GM23248 (cell line): ENCODE measurements at regions not wholly inside any gene's neighbourhood (a gene's known extent, or its start where the extent isn't known, plus 50 kb on each side); places are given as distances from the start of the nearest gene placed in this dataset.
A peak's percentile ranks its signal among the peaks of the same experiment; 100 is the strongest.

ENCODE experiments used
- DNase-seq: peaks from one replicate; pipeline ENCODE4 v3.0.0-alpha.2; 2015
- H2AFZ ChIP-seq: fragments of 200-600 bp; sonication (generic); 2 replicates; pipeline ENCODE4 v1.6.1; 2016; ENCODE audit warnings: antibody characterized with exemption
- H3F3A ChIP-seq: fragments of 200-600 bp; sonication (generic); 2 replicates; pipeline ENCODE4 v1.6.1; 2016; ENCODE audit warnings: mild to moderate bottlenecking, antibody characterized with exemption, mixed run types; ENCODE audit not compliant: insufficient read depth
- H3K27ac ChIP-seq: fragments of 200-600 bp; sonication (generic); 2 replicates; pipeline ENCODE4 v1.5.1; 2016; ENCODE audit warnings: mild to moderate bottlenecking
- H3K27me3 ChIP-seq: fragments of 200-600 bp; sonication (generic); replicated peaks from 2 replicates; pipeline ENCODE4 v1.6.1; 2016; ENCODE audit warnings: mild to moderate bottlenecking; ENCODE audit not compliant: insufficient read depth
- H3K36me3 ChIP-seq: fragments of 200-600 bp; sonication (generic); 2 replicates; pipeline ENCODE4 v1.6.1; 2016; ENCODE audit warnings: low read depth, mild to moderate bottlenecking
- H3K4me1 ChIP-seq: fragments of 200-600 bp; sonication (generic); 2 replicates; pipeline ENCODE4 v1.6.1; 2016; ENCODE audit warnings: mild to moderate bottlenecking; ENCODE audit not compliant: insufficient read depth
- H3K4me2 ChIP-seq: fragments of 200-600 bp; sonication (generic); one replicate; pipeline ENCODE4 v1.6.1; 2016; ENCODE audit warnings: mild to moderate bottlenecking; ENCODE audit not compliant: unreplicated experiment
- H3K4me3 ChIP-seq: fragments of 200-600 bp; sonication (generic); 2 replicates; pipeline ENCODE4 v1.5.1; 2016; ENCODE audit warnings: mild to moderate bottlenecking
- H3K79me2 ChIP-seq: fragments of 200-600 bp; sonication (generic); 2 replicates; pipeline ENCODE4 v1.6.1; 2016; ENCODE audit warnings: mild to moderate bottlenecking; ENCODE audit not compliant: insufficient read depth
- H3K9ac ChIP-seq: fragments of 200-600 bp; sonication (generic); 2 replicates; pipeline ENCODE4 v1.6.1; 2016; ENCODE audit warnings: mild to moderate bottlenecking
- H3K9me2 ChIP-seq: fragments of 200-600 bp; sonication (generic); 2 replicates; pipeline ENCODE4 v1.6.1; 2016; ENCODE audit warnings: mixed run types, mild to moderate bottlenecking, moderate library complexity; ENCODE audit not compliant: insufficient read depth
- H3K9me3 ChIP-seq: fragments of 200-600 bp; sonication (generic); one replicate; pipeline ENCODE4 v1.6.1; 2017; ENCODE audit warnings: low read depth
- H4K20me1 ChIP-seq: fragments of 200-600 bp; sonication (generic); 2 replicates; pipeline ENCODE4 v1.6.0; 2016; ENCODE audit not compliant: insufficient read depth
- EZH2 ChIP-seq: fragments of 200-600 bp; sonication (generic); IDR thresholded peaks from 2 replicates; pipeline ENCODE4 v1.6.1; 2018; ENCODE audit warnings: antibody characterized with exemption, mild to moderate bottlenecking; ENCODE audit not compliant: insufficient read depth, poor library complexity, severe bottlenecking
- EZH2phosphoT487 ChIP-seq: fragments of 200-600 bp; sonication (generic); IDR thresholded peaks from 2 replicates; pipeline ENCODE4 v1.6.1; 2018; ENCODE audit warnings: antibody characterized with exemption, moderate library complexity, mild to moderate bottlenecking, low read depth; ENCODE audit not compliant: insufficient read depth
- WGBS, 2 experiments: methylation state at CpG; one replicate each; pipeline ENCODE4 v1.1.6; 2015 to 2017; ENCODE audit warnings: low lambda C conversion rate in 2 of 2, low coverage in 1 of 2; ENCODE audit errors: missing lambda C conversion rate in 2 of 2; 5-methylcytosine and 5-hydroxymethylcytosine counted together
- in situ Hi-C: fragments of 300-500 bp; cut with MboI; formaldehyde crosslinking; loops from 2 replicates; pipeline ENCODE4 v1.15.0; 2020

DNA sequence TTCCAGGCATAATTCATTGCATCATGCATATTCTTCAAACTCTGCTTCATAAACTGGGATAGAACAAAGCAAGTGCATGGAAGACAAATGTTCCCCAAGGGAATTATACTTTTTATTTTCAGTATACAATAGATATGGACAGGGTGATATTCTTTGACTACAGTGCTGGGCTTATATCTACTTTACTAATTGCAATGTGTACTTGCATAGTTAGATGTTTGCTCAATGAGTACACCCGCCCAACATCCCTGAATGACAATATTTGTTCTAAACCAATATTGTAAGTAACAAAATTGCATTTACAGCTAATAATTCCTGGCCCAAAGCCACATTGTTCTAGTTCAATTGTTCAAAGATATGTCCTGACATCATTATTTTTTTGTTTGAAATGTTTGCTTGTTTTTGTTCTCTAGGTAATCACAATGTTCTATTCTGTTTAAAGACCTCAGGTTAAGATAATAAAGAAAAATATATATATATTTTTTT is 171.4 kb downstream of the PTN start:
- in situ Hi-C loops, result no loop called here

GRCh38 chr7:137169282-137169698 is 174.2 kb downstream of the PTN start:
- Histone ChIP-seq H4K20me1 (no peaks in the 10 kb centered on the region), H3K36me3 (no peaks in the 10 kb centered on the region), H3K4me1 (no peaks in the 10 kb centered on the region; the same call in 1 of the 2 replicates), H2AFZ (peak overlapping the region; percentile 35), H3K9ac (no peak overlapping the region), H3K4me2 (no peak overlapping the region), H3K9me2 (no peaks in the 10 kb centered on the region), H3K4me3 (no peak overlapping the region), H3F3A (no peaks in the 10 kb centered on the region), H3K79me2 (no peaks in the 10 kb centered on the region), H3K9me3 (no peaks in the 10 kb centered on the region), H3K27me3 (no peaks in the 10 kb centered on the region), H3K27ac (no peak overlapping the region)
- in situ Hi-C loops, result loop anchor here (10.0 kb wide), 2 partner anchors 286 to 416 kb away; no protein-coding TSS in a partner anchor
- TF ChIP-seq EZH2, result no peak
- no peak for TF ChIP-seq EZH2phosphoT487
- peak; percentile 73 for DNase-seq
- WGBS, 2 experiments, result 21 to 23% methylated on average over 8 of the region's 8 CpGs

More for the DNA sequence above, 171.4 kb downstream of the PTN start:
- Histone ChIP-seq H3K27ac (no peak overlapping the region), H3K4me3 (no peak overlapping the region), H3K9me3 (no peaks in the 10 kb centered on the region), H3K4me1 (no peaks in the 10 kb centered on the region; the same call in 1 of the 2 replicates), H3K9me2 (no peaks in the 10 kb centered on the region), H3K79me2 (no peaks in the 10 kb centered on the region), H3K27me3 (no peaks in the 10 kb centered on the region), H3K4me2 (no peak overlapping the region), H3K36me3 (no peaks in the 10 kb centered on the region), H2AFZ (no peak overlapping the region), H3K9ac (no peak overlapping the region), H3F3A (no peaks in the 10 kb centered on the region), H4K20me1 (no peaks in the 10 kb centered on the region)
- DNase-seq, result no peak
- TF ChIP-seq EZH2, result no peak
- no peak for TF ChIP-seq EZH2phosphoT487
- WGBS, 2 experiments, result 81 to 82% methylated on average over 1 of the region's 1 CpG

DNA sequence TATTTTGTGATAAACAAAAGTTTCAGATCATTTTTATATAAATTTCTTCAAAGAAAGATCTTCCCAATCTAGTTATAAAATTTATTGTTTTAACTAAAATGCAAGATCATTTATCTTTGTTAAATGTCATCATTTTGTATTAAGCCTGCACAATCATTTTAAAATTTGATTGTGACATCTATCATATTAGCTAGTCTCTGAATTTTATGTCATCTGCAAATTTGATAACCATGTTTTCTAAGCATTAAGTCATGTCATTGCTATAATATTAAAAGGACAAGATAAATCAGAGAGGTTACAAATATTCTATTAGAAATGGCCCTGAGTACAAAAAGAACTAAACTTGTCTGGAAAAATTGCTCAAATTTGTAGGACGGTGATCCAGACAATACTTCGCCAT is 175.9 kb downstream of the PTN start:
- Histone ChIP-seq H3K27ac (no peak overlapping the region), H3K9me3 (no peaks in the 10 kb centered on the region), H3K4me2 (no peak overlapping the region), H4K20me1 (no peaks in the 10 kb centered on the region), H3K4me3 (no peak overlapping the region), H3K36me3 (no peaks in the 10 kb centered on the region), H3K27me3 (no peaks in the 10 kb centered on the region), H3K9me2 (no peaks in the 10 kb centered on the region), H3F3A (no peaks in the 10 kb centered on the region), H3K4me1 (no peaks in the 10 kb centered on the region; the same call in 1 of the 2 replicates), H3K9ac (no peak overlapping the region), H3K79me2 (no peaks in the 10 kb centered on the region), H2AFZ (no peak overlapping the region)
- in situ Hi-C loops, result loop anchor here (10.0 kb wide), 2 partner anchors 287 to 417 kb away; no protein-coding TSS in a partner anchor
- no peak for DNase-seq
- 94 to 98% methylated on average over 2 of the region's 2 CpGs for WGBS, 2 experiments
- no peak for TF ChIP-seq EZH2
- no peak for TF ChIP-seq EZH2phosphoT487

DNA sequence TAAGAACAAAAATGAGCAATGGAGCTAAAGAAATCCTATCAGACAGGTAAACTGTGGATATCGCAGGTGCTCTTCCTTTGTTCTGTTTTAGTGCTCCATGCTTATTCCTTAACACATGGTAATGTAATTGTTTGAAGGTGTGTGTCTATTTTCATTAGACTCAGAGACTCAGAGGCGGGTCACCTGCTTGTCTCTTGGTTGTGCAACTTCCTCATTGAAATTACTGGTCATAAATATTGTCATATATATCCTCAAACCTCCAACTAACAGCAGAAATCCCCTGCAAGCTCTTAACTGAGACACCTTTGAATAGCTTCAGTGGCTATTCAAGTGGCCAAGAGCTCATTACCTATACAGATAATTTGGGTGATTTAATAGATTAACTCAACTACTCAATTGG is 177.2 kb downstream of the PTN start:
- no peak overlapping the region for H3K27ac ChIP-seq
- WGBS, 2 experiments, result 46 to 65% methylated on average over 2 of the region's 2 CpGs
- no peak for TF ChIP-seq EZH2phosphoT487
- TF ChIP-seq EZH2, result no peak
- no peaks in the 10 kb centered on the region for H3K79me2 ChIP-seq
- no peaks in the 10 kb centered on the region for H4K20me1 ChIP-seq
- no peaks in the 10 kb centered on the region; the same call in 1 of the 2 replicates for H3K4me1 ChIP-seq
- no peaks in the 10 kb centered on the region for H3K9me2 ChIP-seq
- no peaks in the 10 kb centered on the region for H3K27me3 ChIP-seq
- H3K9ac ChIP-seq, result no peak overlapping the region
- no peak for DNase-seq
- no peak overlapping the region for H2AFZ ChIP-seq
- no peaks in the 10 kb centered on the region for H3F3A ChIP-seq
- no peaks in the 10 kb centered on the region for H3K9me3 ChIP-seq
- no peak overlapping the region for H3K4me3 ChIP-seq
- no peak overlapping the region for H3K4me2 ChIP-seq
- in situ Hi-C loops, result loop anchor here (10.0 kb wide), 2 partner anchors 288 to 418 kb away; no protein-coding TSS in a partner anchor
- no peaks in the 10 kb centered on the region for H3K36me3 ChIP-seq
